SK-N-SH (cell line): ENCODE measurements at regions not wholly inside any gene's neighbourhood (a gene's known extent, or its start where the extent isn't known, plus 50 kb on each side); places are given as distances from the start of the nearest gene placed in this dataset.

ENCODE experiments used
- CTCF ChIA-PET: fragments of 300-600, 350-600 bp; formaldehyde crosslinking; extraction: SDS; loops from one replicate; lab custom pipeline; 2021; lab: Yijun Ruan, JAX
- POLR2A ChIA-PET: fragments of 350-600 bp; sonication (Branson Sonifier 250); formaldehyde crosslinking; extraction: SDS; loops from one replicate; lab custom pipeline; 2020; ENCODE audit warnings: antibody characterized with exemption, inconsistent platforms; lab: Yijun Ruan, JAX
- DNase-seq: peaks from one replicate; pipeline ENCODE4 v3.0.0; 2012
- H2AFZ ChIP-seq: fragments of 200-600 bp; sonication (generic); 2 replicates; pipeline ENCODE4 v1.8.1; 2016; ENCODE audit warnings: antibody characterized with exemption, mild to moderate bottlenecking, low read depth
- H3F3A ChIP-seq: fragments of 200-600 bp; sonication (generic); replicated peaks from 2 replicates; pipeline ENCODE3; 2016; ENCODE audit warnings: antibody characterized with exemption, mild to moderate bottlenecking; ENCODE audit not compliant: insufficient read depth
- H3K27ac ChIP-seq, 2 experiments: fragments of 200-500 bp in 1 of 2; fragments of 200-600 bp in 1 of 2; sonication (Bioruptor generic) in 1 of 2; sonication (generic), shearing (Covaris generic) in 1 of 2; 2 replicates each; pipeline versions ENCODE4 v1.5.1 to v1.6.1; 2014 to 2016; ENCODE audit warnings: low read depth in 2 of 2, inconsistent platforms in 1 of 2, low read length in 1 of 2, mild to moderate bottlenecking in 1 of 2, mixed read lengths in 1 of 2
- H3K27me3 ChIP-seq: fragments of 200-600 bp; sonication (generic), shearing (Covaris generic); 2 replicates; pipeline ENCODE4 v1.6.1; 2016; ENCODE audit warnings: mixed run types; ENCODE audit not compliant: insufficient read depth
- H3K36me3 ChIP-seq, 2 experiments: fragments of 200-500 bp in 1 of 2; fragments of 200-600 bp in 1 of 2; sonication (Bioruptor generic) in 1 of 2; sonication (generic) in 1 of 2; replicated peaks in 1 of 2; 2 replicates each; pipeline versions ENCODE3 to v1.5.1; 2014 to 2016; ENCODE audit warnings: low read length in 1 of 2, mild to moderate bottlenecking in 1 of 2; ENCODE audit not compliant: insufficient read depth in 2 of 2, control insufficient read depth in 1 of 2
- H3K4me1 ChIP-seq, 2 experiments: fragments of 200-500 bp in 1 of 2; fragments of 200-600 bp in 1 of 2; sonication (Bioruptor generic) in 1 of 2; sonication (generic), shearing (Covaris generic) in 1 of 2; 2 replicates each; pipeline versions ENCODE4 v1.5.1 to v1.6.1; 2014 to 2016; ENCODE audit warnings: low read depth in 1 of 2, low read length in 1 of 2, mixed run types in 1 of 2; ENCODE audit not compliant: insufficient read depth in 2 of 2, control insufficient read depth in 1 of 2
- H3K4me2 ChIP-seq: fragments of 200-600 bp; sonication (generic), shearing (Covaris generic); 2 replicates; pipeline ENCODE4 v1.6.1; 2017; ENCODE audit warnings: mixed run types
- H3K4me3 ChIP-seq, 2 experiments: fragments of 200-500 bp in 1 of 2; fragments of 200-600 bp in 1 of 2; sonication (Bioruptor generic) in 1 of 2; sonication (generic), shearing (Covaris generic) in 1 of 2; 2 replicates each; pipeline versions ENCODE4 v1.5.1 to v1.8.1; 2014 to 2016; ENCODE audit warnings: low read depth in 2 of 2, inconsistent platforms in 1 of 2, low read length in 1 of 2, mild to moderate bottlenecking in 1 of 2, mixed read lengths in 1 of 2, moderate library complexity in 1 of 2
- H3K79me2 ChIP-seq: fragments of 200-600 bp; sonication (generic); 2 replicates; pipeline ENCODE4 v1.8.1; 2017; ENCODE audit warnings: mild to moderate bottlenecking; ENCODE audit not compliant: insufficient read depth
- H3K9ac ChIP-seq: fragments of 200-600 bp; sonication (generic); 2 replicates; pipeline ENCODE4 v1.6.1; 2017; ENCODE audit warnings: mixed run types
- H3K9me2 ChIP-seq: fragments of 200-600 bp; sonication (generic); 2 replicates; pipeline ENCODE4 v1.6.1; 2017; ENCODE audit warnings: mixed run types
- H3K9me3 ChIP-seq: fragments of 200-600 bp; sonication (generic); 2 replicates; pipeline ENCODE4 v1.6.1; 2017; ENCODE audit warnings: mixed run types, mild to moderate bottlenecking, moderate library complexity
- H4K20me1 ChIP-seq: fragments of 200-600 bp; sonication (generic); 2 replicates; pipeline ENCODE4 v1.6.1; 2017; ENCODE audit warnings: mild to moderate bottlenecking, mixed run types; ENCODE audit not compliant: insufficient read depth
- CHD2 ChIP-seq: fragments of 150-350 bp; IDR thresholded peaks from 2 replicates; pipeline ENCODE4 v1.6.1; 2018; ENCODE audit warnings: low read length; ENCODE audit not compliant: partially characterized antibody
- ELF1 ChIP-seq: IDR thresholded peaks from 2 replicates; pipeline ENCODE4 v1.4.0; 2012
- FOSL2 ChIP-seq: IDR thresholded peaks from 2 replicates; pipeline ENCODE4 v1.4.0; 2012; ENCODE audit warnings: low read depth, mild to moderate bottlenecking, moderate library complexity, borderline replicate concordance
- FOXJ3 ChIP-seq: sonication (generic); formaldehyde crosslinking; IDR thresholded peaks from 2 replicates; pipeline ENCODE4 v1.5.1; 2020; ENCODE audit warnings: mild to moderate bottlenecking, missing genetic modification reagents
- FOXM1 ChIP-seq: IDR thresholded peaks from 2 replicates; pipeline ENCODE4 v1.4.0; 2012; ENCODE audit warnings: low read depth, mild to moderate bottlenecking
- GATA2 ChIP-seq: sonication (generic); formaldehyde crosslinking; IDR thresholded peaks from 2 replicates; pipeline ENCODE4 v1.5.0; 2020; ENCODE audit warnings: mild to moderate bottlenecking, missing genetic modification reagents
- MAX ChIP-seq: IDR thresholded peaks from 2 replicates; pipeline ENCODE4 v1.4.0; 2012; ENCODE audit warnings: low read depth
- RAD21 ChIP-seq: IDR thresholded peaks from 2 replicates; pipeline ENCODE4 v1.6.1; 2012; ENCODE audit warnings: mild to moderate bottlenecking, low read length
- RXRA ChIP-seq: IDR thresholded peaks from 2 replicates; pipeline ENCODE4 v1.4.0; 2012; ENCODE audit warnings: low read depth, mild to moderate bottlenecking, borderline replicate concordance
- SIN3A ChIP-seq: IDR thresholded peaks from 2 replicates; pipeline ENCODE4 v1.6.1; 2012; ENCODE audit warnings: low read depth, mild to moderate bottlenecking, low read length, moderate library complexity, borderline replicate concordance
- SMC3 ChIP-seq: IDR thresholded peaks from 2 replicates; pipeline ENCODE4 v1.6.1; 2012; ENCODE audit warnings: low read depth, low read length, improper control_type of control experiment
- TCF12 ChIP-seq: IDR thresholded peaks from 2 replicates; pipeline ENCODE4 v1.4.0; 2012
- USF1 ChIP-seq: IDR thresholded peaks from 2 replicates; pipeline ENCODE4 v1.4.0; 2012; ENCODE audit warnings: low read depth, borderline replicate concordance
- YY1 ChIP-seq: IDR thresholded peaks from 2 replicates; pipeline ENCODE4 v1.4.0; 2012; ENCODE audit warnings: low read depth, mild to moderate bottlenecking
- WGBS: methylation state at CpG from one replicate; pipeline ENCODE4 v1.1.6; 2017; ENCODE audit warnings: low lambda C conversion rate; 5-methylcytosine and 5-hydroxymethylcytosine counted together

- Histone ChIP-seq H3K27me3 (no peaks in the 10 kb centered on the region), H3F3A (no peaks in the 10 kb centered on the region), H4K20me1 (no peaks in the 10 kb centered on the region), H2AFZ (no peak overlapping the region), H3K9ac (no peak overlapping the region), H3K4me1 (peaks cover 0 to 8% of the 10 kb centered on the region in 2 experiments; a peak in 1 of 4 replicates), H3K9me3 (no peaks in the 10 kb centered on the region), H3K9me2 (no peaks in the 10 kb centered on the region), H3K79me2 (no peaks in the 10 kb centered on the region), H3K27ac (no peak overlapping the region), H3K36me3 (no peaks in the 10 kb centered on the region), H3K4me3 (no peak overlapping the region), H3K4me2 (no peak overlapping the region)
- ChIA-PET CTCF (no interaction called here), POLR2A (no interaction called here)
- no peak for TF ChIP-seq FOXM1
- TF ChIP-seq FOSL2, result no peak
- TF ChIP-seq CHD2, result no peak
- no peak for TF ChIP-seq GATA2 (CRISPR knock-in tag)
- no peak for TF ChIP-seq TCF12
- 67% methylated on average over 9 of the region's 10 CpGs for WGBS
- no peak for DNase-seq
Observed at GRCh38 chr3:13252207-13252606, 167.9 kb downstream of the NUP210 start.

GRCh38 chr3:13251166-13251903 lies 168.8 kb downstream of the NUP210 start:
- no peak overlapping the region for H3K9ac ChIP-seq
- H3K36me3 ChIP-seq, result no peaks in the 10 kb centered on the region
- no peaks in the 10 kb centered on the region for H3F3A ChIP-seq
- CTCF ChIA-PET, result no interaction called here
- no peak for DNase-seq
- 46% methylated on average over 3 of the region's 4 CpGs for WGBS
- no peaks in the 10 kb centered on the region for H3K9me3 ChIP-seq
- POLR2A ChIA-PET, result no interaction called here
- no peaks in the 10 kb centered on the region for H3K9me2 ChIP-seq
- no peaks in the 10 kb centered on the region for H3K27me3 ChIP-seq
- H4K20me1 ChIP-seq, result no peaks in the 10 kb centered on the region
- peaks cover 0 to 11% of the 10 kb centered on the region in 2 experiments; a peak in 1 of 4 replicates for H3K4me1 ChIP-seq
- H3K4me3 ChIP-seq, result no peak overlapping the region
- no peak overlapping the region for H2AFZ ChIP-seq
- no peaks in the 10 kb centered on the region for H3K79me2 ChIP-seq
- no peak overlapping the region for H3K4me2 ChIP-seq
- TF ChIP-seq RXRA (no peak), FOXM1 (no peak), RAD21 (no peak), SIN3A (no peak)
- no peak overlapping the region for H3K27ac ChIP-seq

GRCh38 chr3:13249664-13250390 lies 170.3 kb downstream of the NUP210 start:
- no peaks in the 10 kb centered on the region for H3K9me3 ChIP-seq
- ChIA-PET POLR2A (interaction anchor here (0.7 kb wide), 1 partner anchor 99 kb away, joined by 3 read pairs; no protein-coding TSS in a partner anchor), CTCF (interaction anchor here (0.7 to 2.2 kb wide), 3 partner anchors 8 to 401 kb away, joined by 3 to 9 read pairs (median 3); no protein-coding TSS in a partner anchor)

More at GRCh38 chr3:13249664-13250390, 170.3 kb downstream of the NUP210 start:
- H3K4me1 ChIP-seq, result peaks cover 0 to 11% of the 10 kb centered on the region in 2 experiments; a peak in 1 of 4 replicates
- no peak overlapping the region for H3K4me2 ChIP-seq
- WGBS, result 56% methylated on average over 17 of the region's 22 CpGs
- H2AFZ ChIP-seq, result no peak overlapping the region
- H3F3A ChIP-seq, result no peaks in the 10 kb centered on the region
- DNase-seq, result no peak
- no peak overlapping the region for H3K27ac ChIP-seq
- H3K36me3 ChIP-seq, result no peaks in the 10 kb centered on the region
- no peaks in the 10 kb centered on the region for H3K79me2 ChIP-seq
- no peak for TF ChIP-seq SMC3
- no peak for TF ChIP-seq YY1
- TF ChIP-seq ELF1, result no peak
- no peak for TF ChIP-seq USF1
- no peak for TF ChIP-seq FOXJ3 (CRISPR knock-in tag)
- TF ChIP-seq MAX, result no peak
- H3K9me2 ChIP-seq, result no peaks in the 10 kb centered on the region
- H4K20me1 ChIP-seq, result no peaks in the 10 kb centered on the region
- H3K4me3 ChIP-seq, result no peak overlapping the region
- H3K9ac ChIP-seq, result no peak overlapping the region
- H3K27me3 ChIP-seq, result no peaks in the 10 kb centered on the region
